Small intestine (tissue), 7 donors: ENCODE measurements at regions not wholly inside any gene's neighbourhood (a gene's known extent, or its start where the extent isn't known, plus 50 kb on each side); places are given as distances from the start of the nearest gene placed in this dataset.
A peak's percentile ranks its signal among the peaks of the same experiment; 100 is the strongest.
"Not testable (repeated sequence)": the region's sequence is repeated elsewhere in the genome, so short reads cannot be mapped to it uniquely, and the experiment has no call there.

Source experiments
- DNase-seq, 2 donors: peaks; one replicate each; pipeline versions ENCODE4 v3.0.0 to v3.0.0-alpha.2; 2013
- FAIRE-seq: peaks from 2 replicates; lab custom pipeline; 2012; peaks lifted over from hg19 to GRCh38; lab: Jason Lieb, UNC
- H3K27ac ChIP-seq, 3 donors: one replicate each; pipeline ENCODE4 v1.5.1; 2013; ENCODE audit warnings: low read length in 2 of 3, mild to moderate bottlenecking in 2 of 3, control low read depth in 1 of 3, inconsistent platforms in 1 of 3, low read depth in 1 of 3, moderate library complexity in 1 of 3
- H3K27me3 ChIP-seq, 3 donors: one replicate each; pipeline ENCODE4 v1.6.1; 2013; ENCODE audit warnings: low read length in 3 of 3, inconsistent platforms in 1 of 3; ENCODE audit not compliant: control insufficient read depth in 3 of 3, insufficient read depth in 3 of 3
- H3K36me3 ChIP-seq, 3 donors: one replicate each; pipeline ENCODE4 v1.6.1; 2013; ENCODE audit warnings: low read length in 3 of 3, inconsistent platforms in 1 of 3, low read depth in 1 of 3, mild to moderate bottlenecking in 1 of 3, moderate library complexity in 1 of 3; ENCODE audit not compliant: control insufficient read depth in 3 of 3, insufficient read depth in 2 of 3
- H3K4me1 ChIP-seq, 3 donors: one replicate each; pipeline ENCODE4 v1.6.1; 2013; ENCODE audit warnings: low read length in 2 of 3, inconsistent platforms in 1 of 3, low read depth in 1 of 3, mild to moderate bottlenecking in 1 of 3, moderate library complexity in 1 of 3; ENCODE audit not compliant: control insufficient read depth in 3 of 3, insufficient read depth in 2 of 3
- H3K4me3 ChIP-seq, 3 donors: one replicate each; pipeline ENCODE4 v1.5.1; 2013; ENCODE audit warnings: low read length in 3 of 3, control low read depth in 1 of 3, inconsistent platforms in 1 of 3, low read depth in 1 of 3, mild to moderate bottlenecking in 1 of 3, moderate library complexity in 1 of 3
- H3K9me3 ChIP-seq, 2 donors: one replicate each; pipeline ENCODE4 v1.6.1; 2013; ENCODE audit warnings: low read depth in 1 of 2, low read length in 1 of 2; ENCODE audit not compliant: control insufficient read depth in 2 of 2, insufficient read depth in 1 of 2
- WGBS, 3 donors: extraction: QIAGEN DNeasy Blood & Tissue Kit; methylation state at CpG; one replicate each; pipeline ENCODE4 v1.1.7; 2013; 5-methylcytosine and 5-hydroxymethylcytosine counted together
- donor health status: healthy with polysubstance abuse.
- donor health status: control.
- donor health status: control.
- donor health status: Bipolar disorder and iron deficiency.
- donor health status: healthy.

DNA sequence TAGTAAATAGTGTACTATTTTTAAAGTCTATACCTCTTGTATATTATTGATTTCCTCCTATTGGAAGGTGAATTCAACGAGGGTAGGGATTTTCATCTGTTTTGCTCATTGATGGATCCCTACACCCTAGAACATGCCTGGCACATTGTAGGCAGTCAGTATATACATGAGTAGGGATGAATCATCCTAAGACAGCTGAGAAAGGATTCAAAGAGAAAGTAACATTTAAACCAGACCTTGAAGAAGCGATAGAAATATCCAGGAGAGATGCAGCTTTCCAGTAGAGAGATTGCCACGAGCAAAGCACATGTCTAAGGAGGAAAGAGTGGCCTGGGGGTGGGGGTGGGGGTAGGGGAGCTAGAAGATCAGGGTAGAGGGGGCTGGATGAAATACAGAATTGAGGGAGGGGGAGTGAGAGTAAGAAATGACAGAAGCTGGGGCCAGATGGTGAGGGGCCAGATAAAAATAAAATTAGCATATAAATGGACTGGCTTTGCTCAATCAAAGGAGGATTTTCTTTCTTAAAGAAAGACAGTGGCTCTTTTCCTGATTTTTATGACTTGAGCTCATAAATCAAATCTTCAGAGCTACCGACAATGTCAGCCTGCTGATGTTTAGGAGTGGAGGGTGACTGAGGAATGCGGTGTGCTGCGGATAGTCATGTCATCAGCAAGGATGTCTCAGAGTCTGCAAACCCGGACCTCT, 168.2 kb downstream of the SAMD5 start:
- no peak for DNase-seq
- Histone ChIP-seq H3K36me3 (no peaks in the 10 kb centered on the region), H3K9me3 (no peaks in the 10 kb centered on the region), H3K27ac (no peak overlapping the region), H3K4me1 (no peaks in the 10 kb centered on the region), H3K4me3 (no peak overlapping the region), H3K27me3 (no peaks in the 10 kb centered on the region)
- 77 to 80% (median 78%) methylated on average over 7 of the region's 7 CpGs for WGBS, 3 donors
- FAIRE-seq, result no peak

DNA sequence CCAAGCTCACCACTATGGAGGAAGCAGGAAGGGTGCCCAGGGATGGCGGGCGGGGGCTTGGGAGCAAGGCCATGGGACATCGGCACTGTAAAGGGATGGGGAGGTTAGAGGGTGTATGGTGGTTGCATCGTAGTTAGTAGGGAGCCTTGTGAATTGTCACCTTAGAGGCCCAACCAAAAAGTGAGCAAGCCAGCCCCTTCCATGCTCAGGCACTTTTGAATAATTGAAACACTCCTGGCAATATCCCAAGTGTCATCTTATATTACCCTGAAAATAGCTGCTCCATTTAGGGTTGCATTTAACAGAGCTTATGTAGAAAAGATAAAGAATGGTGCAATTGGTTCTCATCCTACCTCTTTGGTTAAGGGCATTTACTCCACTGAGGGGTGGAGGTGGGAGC, 169.2 kb downstream of the SAMD5 start:
- H3K36me3 ChIP-seq, result no peaks in the 10 kb centered on the region
- no peak for DNase-seq
- H3K4me3 ChIP-seq, result no peak overlapping the region
- WGBS, 3 donors, result 63 to 84% (median 69%) methylated on average over 4 of the region's 4 CpGs
- no peaks in the 10 kb centered on the region for H3K4me1 ChIP-seq
- H3K27ac ChIP-seq, result no peak overlapping the region
- H3K27me3 ChIP-seq, result no peaks in the 10 kb centered on the region
- no peak for FAIRE-seq
- H3K9me3 ChIP-seq, result no peaks in the 10 kb centered on the region

DNA sequence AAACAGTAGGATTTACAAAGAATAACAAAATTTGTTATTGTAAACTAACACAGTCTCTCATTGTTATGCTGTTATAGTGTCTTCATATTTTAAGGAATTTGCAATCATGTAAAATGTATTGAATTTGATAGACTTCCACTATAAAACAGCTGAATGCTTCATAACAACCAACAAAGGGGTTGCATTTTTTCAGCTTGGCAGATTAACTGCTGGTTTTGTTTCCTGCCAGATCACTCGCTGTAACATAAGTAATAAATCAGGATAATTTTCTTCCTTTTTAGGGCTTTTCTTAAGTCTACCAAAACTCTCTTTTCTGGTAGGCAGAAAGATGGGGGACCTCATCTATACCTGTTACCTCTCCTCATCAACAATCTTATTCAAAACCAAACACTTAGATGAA, 169.8 kb downstream of the SAMD5 start:
- H3K4me1 ChIP-seq, result no peaks in the 10 kb centered on the region
- 53 to 73% (median 64%) methylated on average over 1 of the region's 1 CpG for WGBS, 3 donors
- no peak overlapping the region for H3K4me3 ChIP-seq
- no peaks in the 10 kb centered on the region for H3K27me3 ChIP-seq
- H3K27ac ChIP-seq, result no peak overlapping the region
- H3K9me3 ChIP-seq, result no peaks in the 10 kb centered on the region
- DNase-seq, result no peak
- no peaks in the 10 kb centered on the region for H3K36me3 ChIP-seq
- FAIRE-seq, result no peak

DNA sequence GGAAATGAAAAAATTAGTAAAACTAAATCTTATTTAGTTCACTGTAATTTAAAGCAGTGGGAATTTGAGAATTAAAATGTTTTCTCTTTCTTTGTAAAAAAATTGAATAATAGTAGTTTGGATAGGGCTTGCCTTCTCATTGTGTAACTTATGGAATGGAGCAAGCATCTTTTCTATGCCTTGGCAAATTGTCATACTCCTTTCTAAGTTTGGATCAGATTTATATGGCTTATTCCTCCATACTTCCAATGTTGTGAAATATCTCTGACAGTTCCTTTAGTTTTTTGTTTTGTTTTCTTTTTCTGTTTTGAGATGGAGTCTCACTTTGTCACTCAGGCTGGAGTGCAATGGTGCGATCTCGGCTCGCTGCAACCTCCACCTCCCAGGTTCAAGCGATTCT, 176.4 kb downstream of the SAMD5 start:
- no peaks in the 10 kb centered on the region for H3K36me3 ChIP-seq
- no peak overlapping the region for H3K27ac ChIP-seq
- H3K4me1 ChIP-seq, result no peaks in the 10 kb centered on the region
- DNase-seq (no peak), FAIRE-seq (no peak)
- WGBS, 3 donors, result 93 to 98% (median 95%) methylated on average over 4 of the region's 4 CpGs
- H3K27me3 ChIP-seq, result no peaks in the 10 kb centered on the region
- no peak overlapping the region for H3K4me3 ChIP-seq
- no peaks in the 10 kb centered on the region for H3K9me3 ChIP-seq

DNA sequence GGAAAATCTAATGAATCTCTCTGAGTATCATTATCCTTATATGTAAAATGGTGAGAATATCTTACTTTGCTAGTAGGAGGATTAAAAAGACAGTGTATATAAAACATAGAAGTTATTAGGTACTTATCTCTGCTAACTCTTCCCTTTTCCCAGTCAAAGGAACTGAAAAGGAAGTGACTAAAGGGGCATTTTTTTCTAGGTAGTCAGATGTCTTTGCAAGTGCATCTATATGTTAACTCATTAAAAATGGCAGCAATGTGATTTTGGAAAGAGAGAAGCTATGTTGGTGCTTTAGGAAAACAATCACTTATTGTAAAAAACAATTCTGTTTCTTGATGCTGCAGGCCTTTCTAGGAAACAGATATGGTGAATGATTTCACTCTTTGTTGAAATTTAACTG, 180.9 kb downstream of the SAMD5 start:
- Histone ChIP-seq H3K27ac (no peak overlapping the region), H3K4me3 (no peak overlapping the region), H3K9me3 (no peaks in the 10 kb centered on the region), H3K27me3 (no peaks in the 10 kb centered on the region), H3K4me1 (no peaks in the 10 kb centered on the region), H3K36me3 (no peaks in the 10 kb centered on the region)
- DNase-seq (no peak), FAIRE-seq (no peak)

DNA sequence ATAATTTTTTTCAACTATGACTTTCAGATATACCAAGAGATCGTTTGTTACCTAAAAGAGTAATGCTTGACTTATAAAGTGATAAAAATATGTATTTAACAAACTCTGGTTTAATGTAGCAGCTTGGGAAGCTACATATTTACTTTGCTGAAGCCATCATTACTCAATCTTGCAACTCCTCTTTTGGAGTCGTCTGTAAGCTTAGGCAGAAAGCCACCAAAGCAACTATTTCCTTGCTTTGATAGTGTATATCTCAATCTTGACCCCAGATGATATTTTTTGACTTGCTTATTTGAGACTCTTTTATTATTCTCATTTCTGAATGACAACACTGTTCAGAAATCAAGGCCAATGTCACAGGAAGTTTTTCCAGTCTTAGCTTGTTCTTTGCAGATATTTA, 183.0 kb downstream of the SAMD5 start:
- Histone ChIP-seq H3K4me3 (no peak overlapping the region), H3K27me3 (no peaks in the 10 kb centered on the region), H3K9me3 (peaks cover 0 to 2% of the 10 kb centered on the region in 2 donors), H3K27ac (no peak overlapping the region), H3K36me3 (no peaks in the 10 kb centered on the region), H3K4me1 (no peaks in the 10 kb centered on the region)
- DNase-seq (no peak), FAIRE-seq (no peak)
- WGBS, 3 donors, result 42 to 71% (median 60%) methylated on average over 2 of the region's 2 CpGs

DNA sequence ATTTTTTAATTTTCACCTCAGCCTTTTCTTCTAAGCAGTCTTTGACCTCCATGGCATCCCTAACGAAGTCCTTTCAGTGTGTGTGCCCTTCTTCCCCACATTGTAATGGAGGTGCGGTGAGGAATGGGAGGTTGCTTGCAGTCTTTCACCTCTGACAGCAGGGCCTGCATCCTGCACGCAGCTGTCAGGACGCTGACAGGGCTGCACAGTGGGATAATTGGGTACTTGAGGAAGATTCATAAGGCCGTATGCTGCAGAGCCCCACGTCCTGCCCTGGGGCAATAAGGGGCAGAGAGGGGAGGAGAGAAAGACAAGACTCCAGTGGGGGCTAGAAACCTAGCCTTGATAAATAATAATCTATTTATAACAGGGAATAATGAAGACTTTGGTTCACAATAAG, 184.7 kb downstream of the SAMD5 start:
- no peak overlapping the region for H3K4me3 ChIP-seq
- peaks cover 0 to 8% of the 10 kb centered on the region in 2 donors for H3K9me3 ChIP-seq
- H3K27ac ChIP-seq, result no peak overlapping the region
- DNase-seq (no peak), FAIRE-seq (no peak)
- H3K4me1 ChIP-seq, result no peaks in the 10 kb centered on the region
- peaks cover 0 to 3% (median 0%) of the 10 kb centered on the region in 3 donors for H3K36me3 ChIP-seq
- H3K27me3 ChIP-seq, result no peaks in the 10 kb centered on the region
- WGBS, 3 donors, result 88 to 92% (median 91%) methylated on average over 6 of the region's 6 CpGs

DNA sequence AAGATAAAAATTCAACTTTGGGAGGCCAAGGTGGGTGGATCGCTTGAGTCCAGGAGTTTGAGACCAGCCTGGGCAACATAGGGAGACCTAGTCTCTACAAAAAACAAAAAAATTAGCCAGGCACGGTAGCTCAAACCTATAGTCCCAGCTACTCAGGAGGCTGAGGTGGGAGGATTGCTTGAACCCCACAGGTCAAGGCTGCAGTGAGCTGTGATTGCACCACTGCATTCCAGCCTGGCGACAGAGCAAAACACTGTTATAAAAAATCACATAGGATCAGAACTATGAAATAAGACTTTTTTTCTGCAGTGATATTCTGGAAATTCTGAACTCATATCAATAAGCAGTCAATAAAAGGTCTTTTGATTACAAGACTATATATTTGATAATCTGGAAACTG, 186.1 kb downstream of the SAMD5 start:
- H3K4me1 ChIP-seq, H3K9me3 ChIP-seq, H3K27ac ChIP-seq, H3K36me3 ChIP-seq, H3K27me3 ChIP-seq, DNase-seq, FAIRE-seq, H3K4me3 ChIP-seq: not testable (repeated sequence)
- 90 to 95% (median 94%) methylated on average over 3 of the region's 3 CpGs for WGBS, 3 donors

DNA sequence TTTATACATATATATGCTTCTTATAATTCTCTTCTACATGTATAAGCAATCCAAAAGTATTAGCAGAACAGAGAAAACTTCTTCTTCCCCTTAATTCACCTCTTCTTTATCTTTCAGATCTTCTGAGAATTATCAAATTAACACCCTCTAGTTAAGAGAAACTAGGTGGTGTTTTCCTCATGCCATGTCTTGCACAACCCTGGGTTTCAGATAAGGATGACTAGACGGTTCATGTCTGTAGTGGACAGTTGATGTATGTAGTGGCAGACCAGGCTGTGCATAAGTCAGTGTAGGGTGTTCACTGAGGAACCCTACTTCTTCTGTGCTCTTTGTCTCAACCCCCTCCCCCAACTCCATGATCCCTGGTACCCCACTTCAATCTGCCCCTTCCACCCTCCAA, 187.3 kb downstream of the SAMD5 start:
- no peak for FAIRE-seq
- Histone ChIP-seq H3K4me1 (peaks cover 2 to 11% (median 5%) of the 10 kb centered on the region in 3 donors), H3K36me3 (peaks cover 0 to 3% (median 0%) of the 10 kb centered on the region in 3 donors), H3K9me3 (peaks cover 0 to 8% of the 10 kb centered on the region in 2 donors), H3K4me3 (no peak overlapping the region), H3K27me3 (no peaks in the 10 kb centered on the region), H3K27ac (no peak overlapping the region)
- DNase-seq, result peak in 1 of 2 donors; percentile 31
- WGBS, 3 donors, result 59 to 81% (median 75%) methylated on average over 1 of the region's 1 CpG
